MG63 (cell line): ENCODE measurements at regions not wholly inside any gene's neighbourhood (a gene's known extent, or its start where the extent isn't known, plus 50 kb on each side); places are given as distances from the start of the nearest gene placed in this dataset.
"Not testable (repeated sequence)": the region's sequence is repeated elsewhere in the genome, so short reads cannot be mapped to it uniquely, and the experiment has no call there.

Experiments
- DNase-seq: peaks from one replicate; pipeline ENCODE4 v3.0.0-alpha.2; 2020
- H3K27me3 ChIP-seq: fragments of 250-450 bp; sonication (Bioruptor Pico); 2 replicates; pipeline ENCODE4 v1.5.1; 2020; ENCODE audit warnings: mild to moderate bottlenecking, moderate library complexity
- H3K36me3 ChIP-seq: fragments of 250-450 bp; sonication (Bioruptor Pico); 2 replicates; pipeline ENCODE4 v1.5.1; 2020; ENCODE audit warnings: mild to moderate bottlenecking, moderate library complexity
- H3K4me3 ChIP-seq: fragments of 250-450 bp; sonication (Bioruptor Pico); 2 replicates; pipeline ENCODE4 v1.5.1; 2020; ENCODE audit warnings: mild to moderate bottlenecking, moderate library complexity
- H3K9me3 ChIP-seq: fragments of 250-450 bp; sonication (Bioruptor Pico); 2 replicates; pipeline ENCODE4 v1.5.1; 2020; ENCODE audit warnings: mild to moderate bottlenecking, moderate library complexity

DNA sequence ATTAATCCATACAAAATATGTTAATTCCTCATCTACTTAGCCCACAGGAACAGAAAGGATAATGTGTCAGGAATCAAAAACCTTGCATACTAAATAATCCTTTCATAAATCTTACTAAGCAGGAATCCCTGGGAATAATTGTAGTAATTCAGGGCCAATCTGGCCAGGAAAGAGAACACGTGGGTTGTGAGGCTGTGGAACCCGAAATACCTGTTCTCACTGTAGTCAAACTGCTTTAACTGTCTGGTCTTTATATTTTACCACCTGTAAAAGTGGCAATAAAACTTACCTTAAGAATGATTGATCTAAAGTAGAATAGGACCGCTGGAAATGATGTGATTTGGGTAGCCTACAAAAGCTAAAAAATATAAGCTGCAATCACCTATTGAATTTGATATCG is 1620.9 kb downstream of the STIM2 start:
- Histone ChIP-seq H3K4me3 (no peak overlapping the region), H3K36me3 (no peaks in the 10 kb centered on the region)
- no peak for DNase-seq

DNA sequence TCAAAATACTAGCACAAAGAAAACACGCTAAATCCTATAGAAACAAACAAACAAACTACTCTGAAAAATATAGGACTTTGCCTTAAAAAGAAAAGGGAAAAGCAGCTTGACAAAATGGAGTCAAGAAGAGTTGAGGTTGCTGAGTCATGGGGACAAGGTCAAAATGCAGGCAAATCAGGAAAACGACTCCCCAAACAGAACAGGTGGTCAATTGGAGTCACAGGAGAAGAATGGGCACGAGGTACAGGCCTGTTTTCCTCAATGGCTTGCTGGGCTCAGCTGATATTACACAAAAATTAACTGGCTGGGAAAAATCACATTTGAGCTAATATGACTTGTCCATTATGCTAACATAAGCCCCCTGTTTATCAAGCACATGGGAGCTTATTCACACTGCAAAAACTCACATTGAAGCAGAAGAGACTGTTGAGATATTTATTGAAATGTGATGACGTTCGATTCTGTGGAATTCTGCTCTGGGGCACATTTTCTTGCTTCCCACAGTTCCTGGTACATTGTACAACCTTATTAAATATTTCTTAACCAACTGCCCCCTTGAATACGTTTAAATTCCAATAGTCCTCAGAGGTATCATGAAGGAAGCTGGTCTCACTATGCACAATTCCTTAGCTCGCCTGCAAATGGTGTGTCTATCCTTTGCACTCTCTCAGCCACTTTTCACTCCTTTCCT is 1622.1 kb downstream of the STIM2 start:
- Histone ChIP-seq H3K27me3 (no peaks in the 10 kb centered on the region), H3K4me3 (no peak overlapping the region), H3K36me3 (no peaks in the 10 kb centered on the region), H3K9me3 (no peaks in the 10 kb centered on the region)
- DNase-seq = no peak

More for the DNA sequence above, 1620.9 kb downstream of the STIM2 start:
- H3K9me3 ChIP-seq = no peaks in the 10 kb centered on the region
- H3K27me3 ChIP-seq = no peaks in the 10 kb centered on the region

DNA sequence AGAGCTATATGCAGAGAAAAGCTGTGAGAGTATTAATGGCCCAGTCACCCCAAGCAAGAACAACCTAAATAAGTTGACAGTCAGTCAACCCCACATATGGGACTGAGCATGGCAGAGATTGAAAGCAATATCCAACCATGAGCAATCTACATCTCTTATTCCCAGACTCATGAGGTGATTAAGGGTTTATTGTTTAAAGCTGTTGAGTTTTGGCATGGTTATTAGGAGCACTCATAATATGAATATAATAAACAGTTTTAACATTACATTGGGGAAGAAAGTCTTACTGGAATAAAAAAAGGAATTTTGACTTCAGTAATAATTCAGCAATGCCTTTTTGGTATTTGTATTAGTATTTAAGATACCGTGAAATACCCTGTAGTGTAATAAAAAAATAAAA is 1627.4 kb downstream of the STIM2 start:
- no peak for DNase-seq
- H3K27me3 ChIP-seq = no peaks in the 10 kb centered on the region
- no peaks in the 10 kb centered on the region for H3K36me3 ChIP-seq
- H3K9me3 ChIP-seq = no peaks in the 10 kb centered on the region
- no peak overlapping the region for H3K4me3 ChIP-seq

DNA sequence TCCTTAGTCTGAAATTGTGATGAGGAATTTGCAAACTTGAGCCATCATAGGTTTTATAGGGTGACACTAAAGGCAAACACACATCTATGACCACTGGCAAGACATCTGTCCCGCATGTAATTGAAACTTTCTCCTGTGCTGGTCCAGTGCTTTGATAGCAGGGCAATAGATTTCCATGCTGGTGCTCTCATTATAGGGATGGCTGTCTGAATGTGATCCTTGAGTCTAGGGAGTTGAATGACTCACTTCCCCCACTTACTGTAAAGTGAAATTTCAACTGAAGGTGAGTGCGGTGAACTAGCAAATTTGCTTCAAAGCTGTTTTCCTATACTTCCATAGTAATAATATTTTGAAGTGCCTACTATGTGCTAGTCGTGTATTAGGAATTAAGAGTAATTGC is 1630.0 kb downstream of the STIM2 start:
- Histone ChIP-seq H3K36me3 (no peaks in the 10 kb centered on the region), H3K27me3 (no peaks in the 10 kb centered on the region), H3K4me3 (no peak overlapping the region), H3K9me3 (no peaks in the 10 kb centered on the region)
- no peak for DNase-seq

DNA sequence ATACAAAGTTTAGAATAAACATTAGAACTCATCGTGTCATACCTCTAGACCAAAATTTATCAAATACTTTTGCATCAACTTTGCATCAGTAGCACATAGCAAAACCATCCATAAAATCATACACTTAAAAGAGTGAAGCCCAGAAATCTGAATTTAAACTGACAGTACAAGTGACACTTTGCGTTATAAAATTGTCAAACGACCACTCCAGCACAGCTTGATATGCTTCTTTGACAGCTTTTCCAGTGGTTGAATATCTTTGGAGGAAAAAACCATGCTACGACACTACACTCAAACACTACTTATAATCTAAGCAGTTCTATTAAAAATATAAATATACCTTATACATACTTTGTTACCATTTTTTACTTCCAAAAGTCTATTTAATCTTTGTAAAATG is 1644.4 kb downstream of the STIM2 start:
- Histone ChIP-seq H3K4me3 (no peak overlapping the region), H3K9me3 (no peaks in the 10 kb centered on the region), H3K27me3 (no peaks in the 10 kb centered on the region), H3K36me3 (no peaks in the 10 kb centered on the region)
- no peak for DNase-seq

GRCh38 chr4:28508636-28509035 is 1648.0 kb downstream of the STIM2 start:
- no peak for DNase-seq
- Histone ChIP-seq H3K9me3 (no peaks in the 10 kb centered on the region), H3K36me3 (no peaks in the 10 kb centered on the region), H3K27me3 (no peaks in the 10 kb centered on the region), H3K4me3 (no peak overlapping the region)

GRCh38 chr4:28514766-28515165 is 1654.1 kb downstream of the STIM2 start:
- not testable (repeated sequence) for H3K27me3 ChIP-seq, H3K4me3 ChIP-seq, H3K9me3 ChIP-seq, DNase-seq, H3K36me3 ChIP-seq

- no peaks in the 10 kb centered on the region for H3K27me3 ChIP-seq
- DNase-seq = no peak
- no peaks in the 10 kb centered on the region for H3K9me3 ChIP-seq
- no peak overlapping the region for H3K4me3 ChIP-seq
- no peaks in the 10 kb centered on the region for H3K36me3 ChIP-seq
Measured at GRCh38 chr4:28518561-28519165, 1658.0 kb downstream of the STIM2 start.

- H3K27me3 ChIP-seq = no peaks in the 10 kb centered on the region
- no peaks in the 10 kb centered on the region for H3K9me3 ChIP-seq
- DNase-seq = no peak
- no peaks in the 10 kb centered on the region for H3K36me3 ChIP-seq
- no peak overlapping the region for H3K4me3 ChIP-seq
Measured at GRCh38 chr4:28523681-28524190, 1663.1 kb downstream of the STIM2 start.

GRCh38 chr4:28536124-28536523 is 1675.5 kb downstream of the STIM2 start:
- Histone ChIP-seq H3K9me3 (no peaks in the 10 kb centered on the region), H3K27me3 (no peaks in the 10 kb centered on the region), H3K36me3 (no peaks in the 10 kb centered on the region), H3K4me3 (no peak overlapping the region)
- no peak for DNase-seq

DNA sequence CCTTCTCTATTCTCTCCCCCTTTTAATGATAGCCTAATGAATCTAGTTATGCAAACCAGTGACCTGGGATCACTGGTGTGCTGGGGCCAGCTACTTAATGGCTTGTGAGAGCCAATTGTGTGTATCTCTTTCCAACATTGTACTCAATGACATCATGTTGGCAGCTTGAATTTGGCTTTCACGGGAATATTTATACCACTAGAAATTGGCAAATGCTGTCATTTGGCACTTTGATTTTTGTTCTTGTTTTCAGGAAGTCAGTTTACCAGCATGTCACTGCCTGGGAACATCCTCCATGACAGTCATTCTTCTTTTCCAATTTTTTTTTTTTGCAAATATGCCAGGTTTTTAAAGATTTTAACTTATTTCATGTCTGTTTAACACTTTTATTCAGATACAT is 1685.3 kb downstream of the STIM2 start:
- H3K4me3 ChIP-seq = no peak overlapping the region
- H3K9me3 ChIP-seq = no peaks in the 10 kb centered on the region
- no peaks in the 10 kb centered on the region for H3K27me3 ChIP-seq
- no peaks in the 10 kb centered on the region for H3K36me3 ChIP-seq
- DNase-seq = peak; percentile 1

- Histone ChIP-seq H3K36me3 (no peaks in the 10 kb centered on the region), H3K4me3 (no peak overlapping the region), H3K27me3 (no peaks in the 10 kb centered on the region), H3K9me3 (no peaks in the 10 kb centered on the region)
- DNase-seq = no peak
Measured at GRCh38 chr4:28548136-28548535, 1687.5 kb downstream of the STIM2 start.

DNA sequence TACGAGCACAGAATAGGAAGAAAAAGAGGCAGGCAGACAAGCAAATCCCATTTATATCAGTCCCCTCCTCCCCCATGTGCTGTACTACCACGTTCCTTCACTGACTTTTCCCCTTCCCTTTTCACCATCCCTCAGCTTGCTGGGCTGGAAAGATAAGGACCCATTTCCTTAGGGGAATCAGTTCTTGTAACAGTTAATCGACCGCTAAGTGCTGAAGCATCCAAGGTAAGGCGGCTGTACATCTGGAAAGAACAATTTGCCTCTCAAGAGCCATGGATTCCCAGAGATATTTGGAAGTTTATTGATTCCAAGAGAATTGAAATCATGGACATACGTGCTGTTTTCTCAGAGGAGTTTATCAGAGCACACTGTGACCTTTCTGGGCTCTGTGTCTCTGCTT is 1688.0 kb downstream of the STIM2 start:
- DNase-seq = no peak
- Histone ChIP-seq H3K4me3 (no peak overlapping the region), H3K27me3 (no peaks in the 10 kb centered on the region)

GRCh38 chr4:28555866-28556265 is 1695.2 kb downstream of the STIM2 start:
- Histone ChIP-seq H3K27me3 (no peaks in the 10 kb centered on the region), H3K4me3 (no peak overlapping the region), H3K36me3 (no peaks in the 10 kb centered on the region), H3K9me3 (no peaks in the 10 kb centered on the region)
- DNase-seq = no peak

More for the DNA sequence above, 1688.0 kb downstream of the STIM2 start:
- Histone ChIP-seq H3K36me3 (no peaks in the 10 kb centered on the region), H3K9me3 (no peaks in the 10 kb centered on the region)

GRCh38 chr4:28557755-28558154 is 1697.1 kb downstream of the STIM2 start:
- Histone ChIP-seq H3K27me3 (no peaks in the 10 kb centered on the region), H3K9me3 (no peaks in the 10 kb centered on the region), H3K4me3 (no peak overlapping the region), H3K36me3 (no peaks in the 10 kb centered on the region)
- no peak for DNase-seq

DNA sequence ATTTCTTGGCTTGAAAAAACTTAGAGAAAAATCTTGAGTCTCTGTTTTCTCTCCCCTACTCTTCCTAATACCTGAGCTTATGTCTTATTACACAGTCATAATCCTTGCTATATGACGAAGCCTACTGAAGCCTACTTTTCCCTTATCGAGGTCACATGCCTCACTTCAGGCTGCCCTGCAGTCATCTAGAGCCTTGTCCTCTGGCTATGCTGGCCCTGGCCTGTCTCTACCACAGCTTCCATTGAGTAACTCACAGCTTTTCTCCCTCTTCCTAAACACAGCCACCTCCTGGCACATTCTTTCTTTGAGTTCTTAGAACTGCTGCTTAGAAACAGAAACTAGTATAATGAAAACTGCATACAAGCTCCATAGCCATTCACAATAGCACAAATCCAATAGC is 1698.3 kb downstream of the STIM2 start:
- Histone ChIP-seq H3K36me3 (no peaks in the 10 kb centered on the region), H3K9me3 (no peaks in the 10 kb centered on the region), H3K4me3 (no peak overlapping the region), H3K27me3 (no peaks in the 10 kb centered on the region)
- DNase-seq = no peak

- Histone ChIP-seq H3K27me3 (no peaks in the 10 kb centered on the region), H3K4me3 (no peak overlapping the region), H3K36me3 (no peaks in the 10 kb centered on the region), H3K9me3 (no peaks in the 10 kb centered on the region)
- no peak for DNase-seq
Measured at GRCh38 chr4:28562913-28563312, 1702.3 kb downstream of the STIM2 start.

- DNase-seq = no peak
Measured at GRCh38 chr4:28565396-28565795, 1704.8 kb downstream of the STIM2 start.

More at GRCh38 chr4:28565396-28565795, 1704.8 kb downstream of the STIM2 start:
- no peaks in the 10 kb centered on the region for H3K36me3 ChIP-seq
- no peak overlapping the region for H3K4me3 ChIP-seq
- no peaks in the 10 kb centered on the region for H3K27me3 ChIP-seq
- no peaks in the 10 kb centered on the region for H3K9me3 ChIP-seq
